SK-N-MC (cell line): ENCODE measurements at regions not wholly inside any gene's neighbourhood (a gene's known extent, or its start where the extent isn't known, plus 50 kb on each side); places are given as distances from the start of the nearest gene placed in this dataset.

Experiments used
- DNase-seq: peaks from one replicate; pipeline ENCODE4 v3.0.0-alpha.2; 2011; ENCODE audit warnings: low read depth, low spot score
- H3K27ac ChIP-seq: fragments of 200-600 bp; sonication (generic); 2 replicates; pipeline ENCODE4 v1.5.1; 2016; ENCODE audit warnings: mixed run types
- H3K36me3 ChIP-seq: fragments of 200-600 bp; sonication (generic); 2 replicates; pipeline ENCODE4 v1.6.1; 2017; ENCODE audit warnings: antibody characterized with exemption, low read length, mixed read lengths; ENCODE audit not compliant: insufficient read depth
- H3K4me3 ChIP-seq: fragments of 200-600 bp; sonication (generic); 2 replicates; pipeline ENCODE4 v1.5.1; 2016
- H3K9ac ChIP-seq: fragments of 200-600 bp; sonication (generic); 2 replicates; pipeline ENCODE4 v1.8.0; 2017; ENCODE audit warnings: mixed run types, mixed read lengths; ENCODE audit not compliant: insufficient read length
- H3K9me3 ChIP-seq: fragments of 200-600 bp; sonication (generic); 2 replicates; pipeline ENCODE4 v1.6.1; 2017; ENCODE audit warnings: low read depth, mild to moderate bottlenecking, antibody characterized with exemption, low read length, moderate library complexity, mixed read lengths
- EZH2 ChIP-seq: fragments of 200-600 bp; sonication (generic); IDR thresholded peaks from one replicate; pipeline ENCODE4 v1.6.1; 2017; ENCODE audit warnings: antibody characterized with exemption
- FOXP2 ChIP-seq: optimal IDR thresholded peaks from 2 replicates; pipeline ENCODE3; 2011; ENCODE audit warnings: mild to moderate bottlenecking, moderate library complexity; ENCODE audit not compliant: insufficient read depth; ENCODE audit errors: extremely low read length, control extremely low read depth
- POLR2AphosphoS5 ChIP-seq: IDR thresholded peaks from 2 replicates; pipeline ENCODE4 v1.6.1; 2012; ENCODE audit warnings: mild to moderate bottlenecking, low read depth, low read length, borderline replicate concordance

GRCh38 chr12:91857813-91858542 lies 287.7 kb downstream of the BTG1 start:
- no peak overlapping the region for H3K27ac ChIP-seq
- TF ChIP-seq EZH2 (no peak), FOXP2 (no peak), POLR2AphosphoS5 (no peak)
- H3K4me3 ChIP-seq: no peak overlapping the region
- DNase-seq: no peak
- no peak overlapping the region for H3K9ac ChIP-seq
- no peaks in the 10 kb centered on the region for H3K36me3 ChIP-seq
- H3K9me3 ChIP-seq: no peaks in the 10 kb centered on the region

DNA sequence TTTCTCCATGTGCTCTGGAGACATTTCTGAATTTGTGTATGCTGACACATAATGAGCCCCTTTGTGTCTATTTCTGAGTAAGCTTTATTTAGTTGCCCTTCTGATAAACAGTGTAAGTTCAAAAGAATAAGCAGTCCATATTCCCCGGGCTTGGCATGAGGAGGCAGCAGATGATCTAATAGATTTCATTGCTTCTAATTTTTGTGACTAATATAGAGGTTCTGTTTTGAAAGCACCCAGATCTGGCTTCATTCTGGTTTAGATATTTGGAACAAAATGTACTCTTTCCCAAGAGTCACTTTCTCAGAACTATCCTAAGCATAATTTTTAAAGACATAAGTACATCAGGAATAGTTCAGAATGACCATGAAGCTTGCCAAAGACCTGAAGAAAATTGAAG lies 290.9 kb downstream of the BTG1 start:
- Histone ChIP-seq H3K4me3 (no peak overlapping the region), H3K27ac (no peak overlapping the region), H3K9ac (no peak overlapping the region), H3K9me3 (no peaks in the 10 kb centered on the region), H3K36me3 (no peaks in the 10 kb centered on the region)
- TF ChIP-seq EZH2 (no peak), POLR2AphosphoS5 (no peak), FOXP2 (no peak)
- DNase-seq: no peak

GRCh38 chr12:91853350-91854127 lies 292.1 kb downstream of the BTG1 start:
- Histone ChIP-seq H3K9ac (no peak overlapping the region), H3K4me3 (no peak overlapping the region), H3K36me3 (no peaks in the 10 kb centered on the region), H3K9me3 (no peaks in the 10 kb centered on the region), H3K27ac (no peak overlapping the region)
- TF ChIP-seq POLR2AphosphoS5: no peak
- TF ChIP-seq FOXP2: no peak
- no peak for TF ChIP-seq EZH2
- DNase-seq: no peak

- H3K27ac ChIP-seq: no peak overlapping the region
- H3K4me3 ChIP-seq: peak overlapping the region; percentile 4
- H3K36me3 ChIP-seq: no peaks in the 10 kb centered on the region
- no peak overlapping the region for H3K9ac ChIP-seq
- DNase-seq: peak; percentile 70
- TF ChIP-seq EZH2 (no peak), POLR2AphosphoS5 (no peak), FOXP2 (no peak)
- H3K9me3 ChIP-seq: no peaks in the 10 kb centered on the region
Measured at GRCh38 chr12:91852634-91853033, 293.0 kb downstream of the BTG1 start.

DNA sequence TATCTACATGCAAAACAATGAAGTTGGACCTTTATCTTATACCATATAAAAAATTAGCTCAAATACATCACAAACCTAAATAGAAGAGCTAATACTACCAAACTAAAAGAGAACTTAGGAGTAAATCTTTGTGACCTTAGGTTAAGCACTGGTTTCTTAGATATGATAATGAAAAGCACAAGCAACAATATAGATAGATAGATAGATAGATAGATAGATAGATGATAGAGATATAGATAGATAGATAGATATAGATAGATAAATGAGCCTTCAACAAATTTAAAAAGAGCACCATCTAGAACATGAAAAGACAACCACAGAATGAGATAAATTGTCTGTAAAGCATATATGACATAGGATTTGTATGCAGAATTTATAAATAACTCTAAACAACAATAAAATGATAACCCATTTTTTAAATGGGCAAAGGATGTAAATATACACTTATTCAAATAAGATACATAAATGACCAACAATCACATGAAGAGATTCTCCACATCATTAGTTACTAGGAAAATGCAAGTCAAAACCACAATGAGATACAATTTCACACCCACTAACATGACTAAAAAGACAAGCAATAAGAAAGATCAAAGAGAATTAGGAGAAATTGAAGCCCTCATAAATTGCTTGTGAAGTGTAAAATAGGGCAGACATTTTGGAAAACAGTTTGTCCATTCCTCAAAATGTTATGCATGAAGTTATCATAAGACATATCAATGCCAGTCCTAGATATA lies 293.7 kb downstream of the BTG1 start:
- H3K9ac ChIP-seq: no peak overlapping the region
- no peak for DNase-seq
- no peaks in the 10 kb centered on the region for H3K9me3 ChIP-seq
- H3K36me3 ChIP-seq: no peaks in the 10 kb centered on the region
- H3K27ac ChIP-seq: no peak overlapping the region
- TF ChIP-seq FOXP2 (no peak), POLR2AphosphoS5 (no peak), EZH2 (no peak)
- H3K4me3 ChIP-seq: peak overlapping the region; percentile 4; the same call in 1 of the 2 replicates

- Histone ChIP-seq H3K9ac (no peak overlapping the region), H3K4me3 (no peak overlapping the region), H3K27ac (no peak overlapping the region), H3K36me3 (no peaks in the 10 kb centered on the region), H3K9me3 (no peaks in the 10 kb centered on the region)
- no peak for DNase-seq
- no peak for TF ChIP-seq FOXP2
- no peak for TF ChIP-seq EZH2
- TF ChIP-seq POLR2AphosphoS5: no peak
Measured at GRCh38 chr12:91846466-91847055, 299.1 kb downstream of the BTG1 start.

GRCh38 chr12:91845365-91845764 lies 300.3 kb downstream of the BTG1 start:
- TF ChIP-seq FOXP2: no peak
- no peak for TF ChIP-seq EZH2
- TF ChIP-seq POLR2AphosphoS5: no peak
- DNase-seq: no peak
- Histone ChIP-seq H3K27ac (no peak overlapping the region), H3K9me3 (no peaks in the 10 kb centered on the region), H3K9ac (no peak overlapping the region), H3K4me3 (no peak overlapping the region), H3K36me3 (no peaks in the 10 kb centered on the region)

DNA sequence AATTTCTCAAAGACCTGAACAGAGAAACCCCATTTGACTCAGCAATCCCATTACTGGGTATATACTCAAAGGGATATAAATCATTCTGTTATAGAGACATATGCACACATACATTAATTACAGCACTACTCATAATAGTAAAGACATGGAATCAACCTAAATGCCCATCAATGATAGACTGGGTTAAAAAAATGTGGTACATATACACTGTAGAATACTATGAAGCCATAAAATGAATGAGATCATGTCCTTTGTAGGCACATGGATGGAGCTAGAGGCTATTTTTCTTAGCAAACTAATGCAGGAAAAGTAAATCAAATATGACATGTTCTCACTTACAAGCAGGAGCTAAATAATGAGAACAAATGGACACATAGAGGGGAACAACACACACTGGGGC lies 303.8 kb downstream of the BTG1 start:
- Histone ChIP-seq H3K36me3 (no peaks in the 10 kb centered on the region), H3K27ac (no peak overlapping the region), H3K4me3 (no peak overlapping the region), H3K9me3 (no peaks in the 10 kb centered on the region), H3K9ac (no peak overlapping the region)
- no peak for DNase-seq
- TF ChIP-seq FOXP2 (no peak), POLR2AphosphoS5 (no peak), EZH2 (no peak)
